ENCODE measurements at regions not wholly inside any gene's neighbourhood (a gene's known extent, or its start where the extent isn't known, plus 50 kb on each side); places are given as distances from the start of the nearest gene placed in this dataset.

DNA sequence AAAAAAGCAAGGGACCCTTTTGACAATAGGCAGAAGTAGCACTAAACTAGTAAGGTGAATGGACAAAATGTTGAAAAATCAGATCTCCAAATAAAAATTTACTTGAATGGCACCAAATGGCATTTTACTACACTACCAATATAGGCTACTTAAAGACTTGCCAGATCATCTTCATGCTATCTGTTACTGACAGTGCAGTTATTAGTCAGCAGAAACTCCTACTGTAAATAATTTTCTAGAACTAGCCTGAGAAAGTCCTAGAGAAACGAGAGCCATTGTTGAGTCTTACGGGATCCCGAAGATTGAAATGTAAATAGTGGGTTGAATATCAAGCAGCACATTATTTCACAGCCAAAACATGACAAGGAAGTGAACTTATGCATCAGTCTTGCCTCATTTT lies 350.3 kb downstream of the SEC23A start:
- TF ChIP-seq TCF7L2 (IDR thresholded peaks at IDR 0.05; ENCODE audit: low read depth, low read length) (no peak), CTCF (IDR thresholded peaks at IDR 0.05) (no peak), POLR2AphosphoS5 (IDR thresholded peaks at IDR 0.05; ENCODE audit: low read depth, low read length) (no peak), SIN3A (IDR thresholded peaks at IDR 0.05; ENCODE audit: borderline replicate concordance, insufficient read depth, low read depth, low read length) (no peak)
- TF ChIP-seq, protein P1, sequence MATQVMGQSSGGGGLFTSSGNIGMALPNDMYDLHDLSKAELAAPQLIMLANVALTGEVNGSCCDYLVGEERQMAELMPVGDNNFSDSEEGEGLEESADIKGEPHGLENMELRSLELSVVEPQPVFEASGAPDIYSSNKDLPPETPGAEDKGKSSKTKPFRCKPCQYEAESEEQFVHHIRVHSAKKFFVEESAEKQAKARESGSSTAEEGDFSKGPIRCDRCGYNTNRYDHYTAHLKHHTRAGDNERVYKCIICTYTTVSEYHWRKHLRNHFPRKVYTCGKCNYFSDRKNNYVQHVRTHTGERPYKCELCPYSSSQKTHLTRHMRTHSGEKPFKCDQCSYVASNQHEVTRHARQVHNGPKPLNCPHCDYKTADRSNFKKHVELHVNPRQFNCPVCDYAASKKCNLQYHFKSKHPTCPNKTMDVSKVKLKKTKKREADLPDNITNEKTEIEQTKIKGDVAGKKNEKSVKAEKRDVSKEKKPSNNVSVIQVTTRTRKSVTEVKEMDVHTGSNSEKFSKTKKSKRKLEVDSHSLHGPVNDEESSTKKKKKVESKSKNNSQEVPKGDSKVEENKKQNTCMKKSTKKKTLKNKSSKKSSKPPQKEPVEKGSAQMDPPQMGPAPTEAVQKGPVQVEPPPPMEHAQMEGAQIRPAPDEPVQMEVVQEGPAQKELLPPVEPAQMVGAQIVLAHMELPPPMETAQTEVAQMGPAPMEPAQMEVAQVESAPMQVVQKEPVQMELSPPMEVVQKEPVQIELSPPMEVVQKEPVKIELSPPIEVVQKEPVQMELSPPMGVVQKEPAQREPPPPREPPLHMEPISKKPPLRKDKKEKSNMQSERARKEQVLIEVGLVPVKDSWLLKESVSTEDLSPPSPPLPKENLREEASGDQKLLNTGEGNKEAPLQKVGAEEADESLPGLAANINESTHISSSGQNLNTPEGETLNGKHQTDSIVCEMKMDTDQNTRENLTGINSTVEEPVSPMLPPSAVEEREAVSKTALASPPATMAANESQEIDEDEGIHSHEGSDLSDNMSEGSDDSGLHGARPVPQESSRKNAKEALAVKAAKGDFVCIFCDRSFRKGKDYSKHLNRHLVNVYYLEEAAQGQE (IDR thresholded peaks at IDR 0.05; ENCODE audit: insufficient read depth in 1 of 2, low read depth in 2 of 2, low read length in 1 of 2): no peak

Data from Panc1 (cell line).